ENCODE measurements at regions not wholly inside any gene's neighbourhood (a gene's known extent, or its start where the extent isn't known, plus 50 kb on each side); places are given as distances from the start of the nearest gene placed in this dataset.
"Not testable (repeated sequence)": the region's sequence is repeated elsewhere in the genome, so short reads cannot be mapped to it uniquely, and the experiment has no call there.

- no peak for DNase-seq
Observed at GRCh38 chr4:138790706-138791340, 224.8 kb upstream of the NOCT start.

DNA sequence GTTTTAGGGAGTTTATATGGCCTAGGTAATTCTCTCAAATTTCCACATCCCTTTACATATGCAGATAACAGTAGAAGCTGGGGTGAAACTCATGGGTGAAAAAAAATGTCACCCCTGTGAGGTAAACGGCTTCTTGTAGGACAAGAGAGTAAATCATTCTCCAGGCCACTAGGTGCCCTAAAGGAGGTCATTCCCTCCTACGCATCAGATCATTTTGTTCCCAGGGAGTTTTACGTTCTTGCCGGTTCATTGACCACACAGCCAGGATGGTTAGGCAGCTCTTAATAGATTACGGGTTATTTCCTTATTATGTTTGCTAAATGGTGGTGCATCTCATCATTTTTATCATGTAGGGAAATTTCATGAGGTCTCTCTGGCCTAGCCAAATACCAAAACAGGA, 225.8 kb upstream of the NOCT start:
- no peak for DNase-seq

GRCh38 chr4:138788857-138789256, 226.7 kb upstream of the NOCT start:
- no peak for DNase-seq

- no peak for DNase-seq
Observed at GRCh38 chr4:138788267-138788790, 227.3 kb upstream of the NOCT start.

DNA sequence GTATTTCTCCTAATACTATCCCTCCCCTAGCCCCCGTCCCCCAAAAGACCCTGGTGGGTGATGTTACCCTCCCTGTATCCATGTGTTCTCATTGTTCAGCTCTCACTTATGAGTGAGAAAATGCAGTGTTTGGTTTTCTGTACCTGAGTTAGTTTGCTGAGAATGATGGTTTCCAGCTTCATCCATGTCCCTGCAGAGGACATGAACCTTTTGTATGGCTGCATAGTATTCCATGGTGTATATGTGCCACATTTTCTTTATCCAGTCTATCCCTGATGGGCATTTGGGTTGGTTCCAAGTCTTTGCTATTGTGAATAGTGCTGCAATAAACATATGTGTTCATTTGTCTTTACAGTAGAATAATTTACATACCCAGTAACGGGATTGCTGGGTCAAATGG, 235.8 kb upstream of the NOCT start:
- DNase-seq, result not testable (repeated sequence)

- DNase-seq, result no peak
Observed at GRCh38 chr4:138775890-138776289, 239.7 kb upstream of the NOCT start.

DNA sequence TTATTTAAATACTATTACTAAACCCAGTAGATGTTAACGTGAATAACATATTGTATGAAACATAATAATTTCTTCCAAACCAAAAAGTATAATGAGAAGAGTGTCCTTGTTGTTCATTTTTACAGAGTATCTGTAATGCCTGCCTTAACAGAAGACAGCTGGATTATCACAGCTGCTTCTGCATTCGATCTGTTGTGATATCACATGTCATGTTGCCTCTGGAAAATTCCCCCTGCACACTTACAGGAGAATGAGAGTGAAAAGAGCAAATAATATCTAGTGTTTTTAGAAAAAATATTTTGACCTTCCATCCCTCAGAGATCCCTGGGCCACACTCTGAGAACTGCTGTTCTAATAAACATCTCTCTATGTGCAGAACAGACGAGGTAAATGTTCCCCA, 240.1 kb upstream of the NOCT start:
- DNase-seq, result no peak

DNA sequence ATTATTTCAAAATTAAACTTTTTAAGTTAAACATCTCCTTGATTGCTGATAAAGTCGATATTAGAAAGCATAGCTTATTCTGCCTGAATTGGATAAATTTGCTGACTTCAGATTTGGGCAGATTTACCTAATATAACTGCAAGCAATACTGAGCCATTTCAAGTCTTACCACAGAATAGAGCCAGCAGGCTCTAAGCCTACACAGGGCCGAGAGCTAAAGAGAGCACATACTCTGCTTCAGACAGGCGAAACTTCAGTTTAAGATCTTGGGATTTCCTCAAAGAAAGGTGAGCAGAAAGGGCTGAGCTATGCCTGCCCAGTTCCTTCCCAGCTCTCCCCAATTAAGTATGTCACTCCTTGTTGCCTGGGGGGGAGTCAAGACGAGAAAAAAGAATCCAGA, 240.6 kb upstream of the NOCT start:
- DNase-seq, result no peak

DNA sequence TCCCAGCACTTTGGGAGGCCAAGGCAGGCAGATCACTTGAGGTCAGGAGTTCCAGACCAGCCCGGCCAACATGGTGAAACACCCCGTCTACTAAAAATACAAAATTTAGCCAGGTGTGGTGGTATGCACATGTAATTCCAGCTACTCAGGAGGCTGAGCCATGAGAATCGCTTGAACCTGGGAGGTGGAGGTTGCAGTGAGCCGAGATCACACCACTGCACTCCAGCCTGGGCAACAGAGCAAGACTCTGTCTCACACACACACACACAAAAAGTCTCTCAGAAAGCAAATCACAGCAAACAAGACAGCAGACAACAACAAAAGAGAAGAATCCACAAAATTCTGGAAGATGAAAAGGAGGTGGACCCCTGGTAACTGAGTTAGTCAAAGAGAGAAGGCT, 241.5 kb upstream of the NOCT start:
- not testable (repeated sequence) for DNase-seq

GRCh38 chr4:138773321-138773720, 242.3 kb upstream of the NOCT start:
- no peak for DNase-seq

DNA sequence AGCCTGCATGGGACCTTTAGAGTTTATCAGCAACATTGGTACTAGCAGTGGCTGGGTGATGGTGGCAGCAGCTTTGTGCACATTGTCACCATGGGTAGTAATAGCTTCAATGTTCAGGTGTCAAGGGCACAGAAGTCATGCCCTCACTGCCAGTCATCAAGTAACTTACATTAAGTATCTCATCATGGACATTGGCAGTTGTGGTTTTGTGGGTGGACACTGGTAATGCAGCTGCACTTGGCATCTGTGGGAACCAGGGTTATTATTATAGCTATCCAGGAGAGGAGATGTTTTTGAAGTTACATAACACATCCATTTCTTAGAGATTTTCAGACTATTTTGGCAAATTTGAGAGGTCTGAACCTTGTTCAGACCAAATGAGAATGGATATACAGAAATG, 243.2 kb upstream of the NOCT start:
- no peak for DNase-seq

DNA sequence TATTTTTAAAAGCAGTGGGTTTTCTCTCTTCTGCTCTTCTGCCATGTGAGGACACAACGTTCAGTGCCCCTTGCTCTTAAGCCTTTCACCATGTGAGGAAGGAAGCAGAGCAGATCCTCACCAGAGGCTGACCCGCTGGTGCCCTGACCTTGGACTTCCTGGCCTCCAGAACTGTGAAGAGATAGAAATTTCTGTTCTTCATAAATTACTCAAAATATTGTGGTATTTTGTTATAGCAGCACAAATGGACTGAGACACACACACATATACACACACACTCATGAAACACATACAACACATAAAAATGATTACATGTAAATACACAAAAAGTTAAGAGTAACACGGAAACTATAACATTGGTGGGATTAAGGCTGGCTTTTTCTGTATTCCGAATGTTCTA, 244.8 kb upstream of the NOCT start:
- DNase-seq, result no peak

DNA sequence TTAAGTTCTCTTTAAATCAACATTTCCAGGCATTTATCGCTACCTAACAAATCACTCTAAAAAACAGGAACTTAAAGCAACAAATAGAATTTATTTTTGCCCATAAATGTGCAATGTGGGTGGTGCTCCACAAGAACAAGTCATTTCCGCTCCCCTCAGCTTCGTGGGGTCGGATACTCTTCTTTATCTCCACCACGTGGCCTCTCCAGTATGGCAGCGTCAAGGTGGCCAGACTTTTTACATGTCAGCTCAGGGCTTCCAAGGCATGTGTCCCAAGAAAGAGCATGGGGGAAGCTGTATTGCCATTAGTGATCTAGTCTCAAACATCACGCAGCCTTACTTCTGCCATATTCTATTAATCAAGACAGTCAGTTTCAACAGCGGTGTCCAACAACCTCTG, 249.2 kb upstream of the NOCT start:
- DNase-seq, result no peak

GRCh38 chr4:138765442-138765841, 250.1 kb upstream of the NOCT start:
- no peak for DNase-seq

DNA sequence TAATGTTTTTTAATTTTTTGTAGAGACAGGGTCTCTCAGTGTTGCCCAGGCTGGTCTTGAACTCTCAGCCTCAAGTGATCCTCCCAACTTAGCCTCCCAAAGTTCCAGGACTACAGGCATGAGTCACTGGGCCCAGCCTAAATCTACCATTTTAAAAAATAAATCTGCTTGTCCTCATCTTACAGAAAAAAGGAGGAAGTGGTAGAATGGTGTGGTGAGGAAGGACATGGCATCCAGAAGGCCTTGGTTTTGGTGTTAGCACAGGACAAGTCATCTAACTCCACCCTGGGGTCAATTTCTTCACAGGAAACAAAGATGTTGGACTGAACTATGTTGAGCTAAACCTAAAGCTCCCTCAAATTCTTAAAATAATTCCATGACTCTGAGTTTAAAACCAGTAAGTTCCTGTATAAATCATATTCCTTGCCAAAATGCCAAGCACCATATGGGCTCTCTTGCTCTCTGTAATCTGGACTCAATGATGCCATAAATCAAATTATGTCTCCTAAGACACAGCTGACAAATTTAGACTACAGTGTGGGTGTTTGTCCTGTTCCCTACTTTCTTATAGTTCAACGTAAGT, 253.9 kb upstream of the NOCT start:
- DNase-seq, result no peak

GRCh38 chr4:138759554-138759902, 256.1 kb upstream of the NOCT start:
- DNase-seq, result no peak

DNA sequence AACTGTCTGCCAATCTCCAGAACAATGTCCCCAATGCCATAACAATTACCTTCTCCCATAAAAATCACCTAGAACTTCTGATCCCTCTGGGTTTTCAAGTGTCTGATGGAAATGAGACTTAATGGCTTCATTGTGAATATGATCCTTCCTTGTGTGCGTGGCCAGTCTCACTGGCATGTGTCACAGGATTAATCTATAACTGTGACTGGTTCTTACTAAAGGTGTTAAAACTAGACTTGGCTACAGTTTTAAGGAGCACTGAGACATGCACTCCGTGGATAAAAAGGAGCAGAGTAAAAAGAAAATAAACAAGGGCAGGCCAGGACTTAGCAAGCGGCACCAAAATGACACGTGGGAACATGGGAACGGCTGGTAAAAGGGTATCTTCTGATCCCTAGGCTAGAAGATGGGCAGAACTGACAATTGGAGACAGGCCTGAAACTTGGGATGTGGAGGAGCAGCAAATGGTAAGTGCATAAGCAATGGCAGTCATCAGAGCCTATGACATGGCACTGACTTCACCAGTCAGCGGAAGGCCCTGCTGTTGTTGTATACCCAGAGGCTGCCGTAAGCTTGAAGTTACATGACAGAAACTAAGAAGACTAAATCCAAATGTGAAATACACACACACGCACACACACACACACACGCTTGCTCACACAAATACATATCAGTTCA, 256.6 kb upstream of the NOCT start:
- DNase-seq, result no peak

- DNase-seq, result no peak
Observed at GRCh38 chr4:138758196-138758595, 257.4 kb upstream of the NOCT start.

GRCh38 chr4:138757432-138757831, 258.1 kb upstream of the NOCT start:
- DNase-seq, result no peak

DNA sequence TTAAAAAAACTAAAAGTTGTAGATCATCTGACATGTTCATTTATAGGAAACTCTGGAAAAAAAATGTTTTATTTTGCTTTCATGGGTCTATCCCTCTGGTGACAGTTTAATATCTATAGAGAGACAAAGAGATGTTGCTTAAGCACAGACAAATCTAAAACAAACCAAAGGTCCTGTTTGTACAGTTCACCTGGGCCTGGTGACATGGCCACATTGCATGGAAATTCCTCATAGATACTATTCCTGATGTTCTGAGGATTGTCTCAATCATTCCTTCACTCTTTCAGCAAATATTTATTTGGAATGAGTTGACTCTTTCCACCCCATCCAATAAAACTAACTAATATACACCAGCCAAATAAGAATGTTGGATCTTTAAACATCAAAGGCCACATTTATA, 259.1 kb upstream of the NOCT start:
- DNase-seq, result no peak

GRCh38 chr4:138751309-138751708, 264.3 kb upstream of the NOCT start:
- no peak for DNase-seq

DNA sequence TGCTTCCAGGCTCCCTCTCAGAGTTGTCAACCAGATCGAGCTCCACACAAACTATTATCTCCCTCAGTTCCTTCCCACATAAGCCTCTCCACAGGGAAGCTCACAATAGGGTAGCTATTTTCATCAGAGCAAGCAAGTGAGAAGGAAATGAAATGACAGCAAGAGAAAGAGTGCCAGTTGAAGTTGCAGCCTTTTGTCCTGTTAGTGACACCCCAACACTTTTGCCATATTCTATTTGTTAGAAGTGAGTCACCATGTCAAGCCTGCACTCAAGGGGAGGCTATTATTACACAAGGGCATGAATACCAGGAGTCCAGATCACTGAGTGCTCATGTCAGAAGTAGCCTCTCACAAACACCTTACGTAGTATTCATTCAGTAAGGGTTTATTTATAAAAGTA, 266.3 kb upstream of the NOCT start:
- no peak for DNase-seq

GRCh38 chr4:138741766-138742377, 273.7 kb upstream of the NOCT start:
- DNase-seq, result no peak

Measured in stimulated activated CD4-positive, alpha-beta T cell treated with anti-CD3 and anti-CD28 coated beads, Interleukin-2, amount 100 ng/mL, for 24 hours (primary cell).